Retinal pigment epithelial cell (primary cell): ENCODE measurements at regions not wholly inside any gene's neighbourhood (a gene's known extent, or its start where the extent isn't known, plus 50 kb on each side); places are given as distances from the start of the nearest gene placed in this dataset.

Source experiments
- DNase-seq: peaks from one replicate; pipeline ENCODE4 v3.0.0-alpha.2; 2010; ENCODE audit warnings: low read depth
- H3K4me3 ChIP-seq: 2 replicates; pipeline ENCODE4 v1.5.1; 2011; ENCODE audit warnings: mild to moderate bottlenecking, low read length, control low read depth, moderate library complexity
- CTCF ChIP-seq: conservative IDR thresholded peaks from 2 replicates; pipeline ENCODE4 v1.5.1; 2011; ENCODE audit warnings: low read depth, low read length, control low read depth, inconsistent platforms

- TF ChIP-seq CTCF = no peak
- DNase-seq = peak; percentile 11
Observed at GRCh38 chr2:234632527-234633391, 135.9 kb upstream of the ARL4C start.

GRCh38 chr2:234631646-234632514 is 135.0 kb upstream of the ARL4C start:
- H3K4me3 ChIP-seq = no peak overlapping the region
- no peak for TF ChIP-seq CTCF
- DNase-seq = no peak

More at GRCh38 chr2:234632527-234633391, 135.9 kb upstream of the ARL4C start:
- H3K4me3 ChIP-seq = no peak overlapping the region

- no peak for TF ChIP-seq CTCF
- H3K4me3 ChIP-seq = no peak overlapping the region
- no peak for DNase-seq
Observed at GRCh38 chr2:234630801-234631261, 133.9 kb upstream of the ARL4C start.

GRCh38 chr2:234629596-234629995 is 132.7 kb upstream of the ARL4C start:
- no peak for DNase-seq
- TF ChIP-seq CTCF = no peak

GRCh38 chr2:234628953-234629352 is 132.1 kb upstream of the ARL4C start:
- no peak overlapping the region for H3K4me3 ChIP-seq
- no peak for TF ChIP-seq CTCF
- no peak for DNase-seq

More at GRCh38 chr2:234629596-234629995, 132.7 kb upstream of the ARL4C start:
- H3K4me3 ChIP-seq = no peak overlapping the region

GRCh38 chr2:234627308-234627707 is 130.4 kb upstream of the ARL4C start:
- no peak for TF ChIP-seq CTCF
- DNase-seq = no peak
- no peak overlapping the region for H3K4me3 ChIP-seq
